Astrocyte of the spinal cord (primary cell): ENCODE measurements at regions not wholly inside any gene's neighbourhood (a gene's known extent, or its start where the extent isn't known, plus 50 kb on each side); places are given as distances from the start of the nearest gene placed in this dataset.

Source experiments
- DNase-seq: peaks from one replicate; pipeline ENCODE4 v3.0.0; 2011; ENCODE audit warnings: low read depth, low spot score
- H3K4me3 ChIP-seq: 2 replicates; pipeline ENCODE4 v1.5.1; 2011; ENCODE audit warnings: low read depth, mild to moderate bottlenecking, low read length, moderate library complexity
- CTCF ChIP-seq: IDR thresholded peaks from 2 replicates; pipeline ENCODE4 v1.5.1; 2012; ENCODE audit warnings: low read depth, mild to moderate bottlenecking, low read length, inconsistent platforms
- in situ Hi-C: cut with HindIII; loops from 2 replicates; pipeline ENCODE4 v1.10.0; 2017; ENCODE audit warnings: low sequenced_read_pairs

- in situ Hi-C loops, result no loop called here
- H3K4me3 ChIP-seq, result no peak overlapping the region
- DNase-seq, result no peak
- TF ChIP-seq CTCF, result no peak
Observed at GRCh38 chr6:3625980-3626563, 125.4 kb downstream of the PXDC1 start.

GRCh38 chr6:3625149-3625979 lies 126.1 kb downstream of the PXDC1 start:
- H3K4me3 ChIP-seq, result no peak overlapping the region
- no peak for DNase-seq
- in situ Hi-C loops, result no loop called here
- TF ChIP-seq CTCF, result no peak

GRCh38 chr6:3624250-3625136 lies 127.0 kb downstream of the PXDC1 start:
- no peak for DNase-seq
- TF ChIP-seq CTCF, result no peak
- in situ Hi-C loops, result no loop called here
- no peak overlapping the region for H3K4me3 ChIP-seq

- H3K4me3 ChIP-seq, result no peak overlapping the region
- in situ Hi-C loops, result no loop called here
- no peak for DNase-seq
- TF ChIP-seq CTCF, result no peak
Observed at GRCh38 chr6:3623451-3624249, 127.9 kb downstream of the PXDC1 start.

GRCh38 chr6:3621411-3621810 lies 130.1 kb downstream of the PXDC1 start:
- in situ Hi-C loops, result no loop called here

More at GRCh38 chr6:3621411-3621810, 130.1 kb downstream of the PXDC1 start:
- TF ChIP-seq CTCF, result no peak
- H3K4me3 ChIP-seq, result no peak overlapping the region
- no peak for DNase-seq
